Liver (tissue), 8 donors: ENCODE measurements at regions not wholly inside any gene's neighbourhood (a gene's known extent, or its start where the extent isn't known, plus 50 kb on each side); places are given as distances from the start of the nearest gene placed in this dataset.

Source experiments
- DNase-seq: peaks from one replicate; pipeline ENCODE4 v3.0.0-alpha.2; 2017; ENCODE audit warnings: low spot score
- H3K27ac ChIP-seq, 2 donors: one replicate each; pipeline ENCODE4 v1.7.0; 2013; ENCODE audit warnings: inconsistent platforms in 2 of 2, low read length in 2 of 2, control low read depth in 1 of 2, low read depth in 1 of 2, mild to moderate bottlenecking in 1 of 2
- H3K27me3 ChIP-seq, 4 donors: one replicate each; pipeline versions ENCODE4 v1.6.1 to v1.7.0; 2013; ENCODE audit warnings: low read length in 3 of 4, inconsistent platforms in 1 of 4, mild to moderate bottlenecking in 1 of 4, moderate library complexity in 1 of 4; ENCODE audit not compliant: control insufficient read depth in 4 of 4, insufficient read depth in 4 of 4
- H3K36me3 ChIP-seq, 4 donors: one replicate each; pipeline versions ENCODE4 v1.6.1 to v1.7.0; 2013; ENCODE audit warnings: low read length in 3 of 4, mild to moderate bottlenecking in 3 of 4, low read depth in 1 of 4, moderate library complexity in 1 of 4; ENCODE audit not compliant: control insufficient read depth in 4 of 4, insufficient read depth in 3 of 4
- H3K4me1 ChIP-seq, 4 donors: one replicate each; pipeline versions ENCODE4 v1.6.1 to v1.7.0; 2013; ENCODE audit warnings: low read length in 3 of 4, mild to moderate bottlenecking in 3 of 4, moderate library complexity in 1 of 4; ENCODE audit not compliant: control insufficient read depth in 4 of 4, insufficient read depth in 4 of 4
- H3K4me3 ChIP-seq, 3 donors: one replicate each; pipeline versions ENCODE4 v1.6.1 to v1.7.0; 2013; ENCODE audit warnings: low read length in 3 of 3, control low read depth in 1 of 3, low read depth in 1 of 3, mild to moderate bottlenecking in 1 of 3
- H3K9ac ChIP-seq, 2 donors: one replicate each; pipeline ENCODE4 v1.7.0; 2013; ENCODE audit warnings: low read length in 2 of 2, mild to moderate bottlenecking in 2 of 2, moderate library complexity in 2 of 2, control low read depth in 1 of 2, low read depth in 1 of 2
- H3K9me3 ChIP-seq, 4 donors: one replicate each; pipeline versions ENCODE4 v1.6.1 to v1.7.0; 2013; ENCODE audit warnings: low read length in 3 of 4; ENCODE audit not compliant: control insufficient read depth in 4 of 4
- ATF3 ChIP-seq: IDR thresholded peaks from 2 replicates; pipeline ENCODE4 v1.6.1; 2016; ENCODE audit warnings: antibody characterized with exemption
- CTCF ChIP-seq: fragments of 150-350 bp; IDR thresholded peaks from 2 replicates; pipeline ENCODE4 v1.5.1; 2017; ENCODE audit warnings: improper control_type of control experiment, low read depth, low read length; ENCODE audit not compliant: missing input control
- EGR1 ChIP-seq, 2 donors: IDR thresholded peaks; 2 replicates each; pipeline ENCODE4 v1.6.1; 2016 to 2018; ENCODE audit warnings: antibody characterized with exemption in 2 of 2, low read depth in 2 of 2
- FOXA1 ChIP-seq: IDR thresholded peaks from 2 replicates; pipeline ENCODE4 v1.6.1; 2016; ENCODE audit warnings: antibody characterized with exemption
- FOXA2 ChIP-seq: IDR thresholded peaks from 2 replicates; pipeline ENCODE4 v1.6.1; 2016; ENCODE audit warnings: antibody characterized with exemption
- GABPA ChIP-seq, 2 donors: IDR thresholded peaks in 1 of 2; conservative IDR thresholded peaks in 1 of 2; 2 replicates each; pipeline ENCODE4 v1.6.1; 2016; ENCODE audit warnings: antibody characterized with exemption in 2 of 2, mild to moderate bottlenecking in 1 of 2, moderate library complexity in 1 of 2
- HNF4G ChIP-seq: IDR thresholded peaks from 2 replicates; pipeline ENCODE4 v1.6.1; 2016; ENCODE audit warnings: antibody characterized with exemption
- JUND ChIP-seq, 2 donors: IDR thresholded peaks; 2 replicates each; pipeline ENCODE4 v1.6.1; 2016; ENCODE audit warnings: antibody characterized with exemption in 2 of 2
- MAX ChIP-seq: IDR thresholded peaks from 2 replicates; pipeline ENCODE4 v1.6.1; 2016; ENCODE audit warnings: antibody characterized with exemption
- NR2F2 ChIP-seq: IDR thresholded peaks from 2 replicates; pipeline ENCODE4 v1.6.1; 2016; ENCODE audit warnings: antibody characterized with exemption
- REST ChIP-seq: IDR thresholded peaks from 2 replicates; pipeline ENCODE4 v1.6.1; 2016; ENCODE audit warnings: antibody characterized with exemption, mild to moderate bottlenecking
- RXRA ChIP-seq, 2 donors: IDR thresholded peaks; 2 replicates each; pipeline ENCODE4 v1.6.1; 2017 to 2018; ENCODE audit warnings: antibody characterized with exemption in 2 of 2, mild to moderate bottlenecking in 1 of 2
- TAF1 ChIP-seq: conservative IDR thresholded peaks from 2 replicates; pipeline ENCODE4 v1.6.1; 2016; ENCODE audit warnings: antibody characterized with exemption, mild to moderate bottlenecking
- YY1 ChIP-seq: IDR thresholded peaks from 2 replicates; pipeline ENCODE4 v1.6.1; 2016; ENCODE audit warnings: antibody characterized with exemption, mild to moderate bottlenecking
- ZBTB33 ChIP-seq: IDR thresholded peaks from 2 replicates; pipeline ENCODE4 v1.6.1; 2016; ENCODE audit warnings: antibody characterized with exemption
- WGBS: extraction: QIAGEN DNeasy Blood & Tissue Kit; methylation state at CpG from one replicate; pipeline ENCODE4 v1.1.7; 2013; 5-methylcytosine and 5-hydroxymethylcytosine counted together
- donor health status: healthy.
- donor health status: healthy.
- donor health status: healthy.
- donor health status: healthy.
- donor health status: healthy.

- DNase-seq: no peak
Observed at GRCh38 chr13:74322562-74322961, 188.4 kb upstream of the KLF12 start.

GRCh38 chr13:74320282-74320681, 186.1 kb upstream of the KLF12 start:
- no peak overlapping the region for H3K4me3 ChIP-seq
- H3K4me1 ChIP-seq: peaks cover 0 to 4% (median 0%) of the 10 kb centered on the region in 4 donors
- TF ChIP-seq NR2F2 (no peak), RXRA (IDR thresholded peaks at IDR 0.05) (no peak), YY1 (no peak), ATF3 (no peak), EGR1 (IDR thresholded peaks at IDR 0.05; ENCODE audit: low read depth in 2 of 2) (no peak), TAF1 (no peak), CTCF (no peak), HNF4G (no peak), REST (no peak)
- no peaks in the 10 kb centered on the region for H3K9me3 ChIP-seq
- DNase-seq: no peak
- WGBS: 76% methylated on average over 2 of the region's 2 CpGs
- no peak overlapping the region for H3K9ac ChIP-seq
- no peaks in the 10 kb centered on the region for H3K36me3 ChIP-seq
- H3K27ac ChIP-seq: no peak overlapping the region
- H3K27me3 ChIP-seq: no peaks in the 10 kb centered on the region

More at GRCh38 chr13:74322562-74322961, 188.4 kb upstream of the KLF12 start:
- Histone ChIP-seq H3K27me3 (no peaks in the 10 kb centered on the region), H3K27ac (no peak overlapping the region), H3K9ac (no peak overlapping the region), H3K4me1 (peaks cover 0 to 4% (median 0%) of the 10 kb centered on the region in 4 donors), H3K9me3 (no peaks in the 10 kb centered on the region), H3K4me3 (no peak overlapping the region), H3K36me3 (no peaks in the 10 kb centered on the region)
- TF ChIP-seq EGR1 (IDR thresholded peaks at IDR 0.05; ENCODE audit: low read depth in 2 of 2) (no peak), FOXA1 (no peak), YY1 (no peak), MAX (no peak)
- WGBS: 97% methylated on average over 2 of the region's 2 CpGs

GRCh38 chr13:74316547-74316946, 182.3 kb upstream of the KLF12 start:
- Histone ChIP-seq H3K4me1 (no peaks in the 10 kb centered on the region), H3K9me3 (no peaks in the 10 kb centered on the region), H3K4me3 (no peak overlapping the region), H3K36me3 (no peaks in the 10 kb centered on the region), H3K27ac (no peak overlapping the region), H3K27me3 (no peaks in the 10 kb centered on the region), H3K9ac (no peak overlapping the region)
- no peak for DNase-seq
- 90% methylated on average over 1 of the region's 1 CpG for WGBS
- TF ChIP-seq MAX (no peak), FOXA1 (no peak), ATF3 (no peak), FOXA2 (no peak), JUND (IDR thresholded peaks at IDR 0.05) (no peak), RXRA (IDR thresholded peaks at IDR 0.05) (no peak), NR2F2 (no peak), YY1 (no peak), CTCF (no peak), ZBTB33 (no peak), GABPA (IDR thresholded peaks at IDR 0.05 in 1 of 2, conservative IDR thresholded peaks at IDR 0.05 in 1 of 2) (no peak)
